ENCODE measurements at regions not wholly inside any gene's neighbourhood (a gene's known extent, or its start where the extent isn't known, plus 50 kb on each side); places are given as distances from the start of the nearest gene placed in this dataset.

GRCh38 chr12:29879606-29880308 is 96.0 kb upstream of the TMTC1 start:
- no peak for TF ChIP-seq CTCF (IDR thresholded peaks at IDR 0.05; ENCODE audit: insufficient read depth, low read depth, low read length)
- H3K4me3 ChIP-seq (ENCODE audit: low read depth, low read length): no peak overlapping the region
- DNase-seq (ENCODE audit: low read depth): no peak

- H3K4me3 ChIP-seq (ENCODE audit: low read depth, low read length): no peak overlapping the region
- DNase-seq (ENCODE audit: low read depth): peak; percentile 3
- no peak for TF ChIP-seq CTCF (IDR thresholded peaks at IDR 0.05; ENCODE audit: insufficient read depth, low read depth, low read length)
Observed at GRCh38 chr12:29869946-29870345, 86.2 kb upstream of the TMTC1 start.

GRCh38 chr12:29867823-29868222 is 84.1 kb upstream of the TMTC1 start:
- DNase-seq (ENCODE audit: low read depth): no peak
- no peak for TF ChIP-seq CTCF (IDR thresholded peaks at IDR 0.05; ENCODE audit: insufficient read depth, low read depth, low read length)
- H3K4me3 ChIP-seq (ENCODE audit: low read depth, low read length): no peak overlapping the region

- H3K4me3 ChIP-seq (ENCODE audit: low read depth, low read length): no peak overlapping the region
- no peak for TF ChIP-seq CTCF (IDR thresholded peaks at IDR 0.05; ENCODE audit: insufficient read depth, low read depth, low read length)
- no peak for DNase-seq (ENCODE audit: low read depth)
Observed at GRCh38 chr12:29863665-29864064, 79.9 kb upstream of the TMTC1 start.

- no peak for TF ChIP-seq CTCF (IDR thresholded peaks at IDR 0.05; ENCODE audit: insufficient read depth, low read depth, low read length)
- DNase-seq (ENCODE audit: low read depth): no peak
- no peak overlapping the region for H3K4me3 ChIP-seq (ENCODE audit: low read depth, low read length)
Observed at GRCh38 chr12:29858270-29858786, 74.6 kb upstream of the TMTC1 start.

GRCh38 chr12:29847246-29847645 is 63.5 kb upstream of the TMTC1 start:
- no peak for TF ChIP-seq CTCF (IDR thresholded peaks at IDR 0.05; ENCODE audit: insufficient read depth, low read depth, low read length)
- no peak for DNase-seq (ENCODE audit: low read depth)
- no peak overlapping the region for H3K4me3 ChIP-seq (ENCODE audit: low read depth, low read length)

GRCh38 chr12:29844667-29845066 is 60.9 kb upstream of the TMTC1 start:
- peak; percentile 18 for TF ChIP-seq CTCF (IDR thresholded peaks at IDR 0.05; ENCODE audit: insufficient read depth, low read depth, low read length)
- DNase-seq (ENCODE audit: low read depth): peak; percentile 27
- H3K4me3 ChIP-seq (ENCODE audit: low read depth, low read length): no peak overlapping the region
